CD4-positive, alpha-beta T cell treated with Interleukin-12 subunit alpha and Interleukin-12 subunit beta, for 1 hour (primary cell): ENCODE measurements at regions not wholly inside any gene's neighbourhood (a gene's known extent, or its start where the extent isn't known, plus 50 kb on each side); places are given as distances from the start of the nearest gene placed in this dataset.

Experiments
- DNase-seq: peaks from one replicate; pipeline ENCODE4 v3.0.0-alpha.2; 2020

- DNase-seq: no peak
Measured at GRCh38 chr15:47503876-47504275, 213.4 kb upstream of the SEMA6D start.

- DNase-seq: no peak
Measured at GRCh38 chr15:47504624-47505256, 212.6 kb upstream of the SEMA6D start.

GRCh38 chr15:47505712-47506328 is 211.5 kb upstream of the SEMA6D start:
- no peak for DNase-seq

GRCh38 chr15:47506329-47507100 is 210.8 kb upstream of the SEMA6D start:
- DNase-seq: no peak

GRCh38 chr15:47507221-47507985 is 209.9 kb upstream of the SEMA6D start:
- DNase-seq: no peak

- DNase-seq: no peak
Measured at GRCh38 chr15:47511261-47511660, 206.0 kb upstream of the SEMA6D start.

- DNase-seq: no peak
Measured at GRCh38 chr15:47513471-47513870, 203.8 kb upstream of the SEMA6D start.

- DNase-seq: no peak
Measured at GRCh38 chr15:47514200-47514652, 203.1 kb upstream of the SEMA6D start.

GRCh38 chr15:47516558-47516957 is 200.7 kb upstream of the SEMA6D start:
- DNase-seq: no peak

- DNase-seq: no peak
Measured at GRCh38 chr15:47516972-47517371, 200.3 kb upstream of the SEMA6D start.

GRCh38 chr15:47517737-47518136 is 199.6 kb upstream of the SEMA6D start:
- no peak for DNase-seq

- no peak for DNase-seq
Measured at GRCh38 chr15:47523681-47524475, 193.4 kb upstream of the SEMA6D start.

GRCh38 chr15:47529241-47529640 is 188.1 kb upstream of the SEMA6D start:
- DNase-seq: no peak

GRCh38 chr15:47534673-47535072 is 182.6 kb upstream of the SEMA6D start:
- no peak for DNase-seq

GRCh38 chr15:47541562-47541961 is 175.7 kb upstream of the SEMA6D start:
- no peak for DNase-seq

GRCh38 chr15:47542312-47542989 is 174.9 kb upstream of the SEMA6D start:
- DNase-seq: no peak

- DNase-seq: no peak
Measured at GRCh38 chr15:47548231-47548630, 169.1 kb upstream of the SEMA6D start.

GRCh38 chr15:47548986-47549385 is 168.3 kb upstream of the SEMA6D start:
- DNase-seq: no peak

GRCh38 chr15:47551079-47551478 is 166.2 kb upstream of the SEMA6D start:
- no peak for DNase-seq

- no peak for DNase-seq
Measured at GRCh38 chr15:47551546-47551945, 165.8 kb upstream of the SEMA6D start.

- no peak for DNase-seq
Measured at GRCh38 chr15:47552978-47553608, 164.2 kb upstream of the SEMA6D start.
